ENCODE measurements at regions not wholly inside any gene's neighbourhood (a gene's known extent, or its start where the extent isn't known, plus 50 kb on each side); places are given as distances from the start of the nearest gene placed in this dataset.

- TF ChIP-seq SPI1 (IDR thresholded peaks at IDR 0.05; ENCODE audit: borderline replicate concordance, low read depth) (no peak), POLR2AphosphoS5 (IDR thresholded peaks at IDR 0.05; ENCODE audit: low read depth) (no peak), REST (IDR thresholded peaks at IDR 0.05; ENCODE audit: insufficient replicate concordance, low read depth) (no peak), GABPA (IDR thresholded peaks at IDR 0.05; ENCODE audit: low read depth) (no peak), CTCF (IDR thresholded peaks at IDR 0.05; ENCODE audit: insufficient read depth, low read length) (no peak)
- Histone ChIP-seq H3K27me3 (ENCODE audit: insufficient read depth, poor library complexity, severe bottlenecking) (no peaks in the 10 kb centered on the region), H3K4me3 (replicated peaks; ENCODE audit: insufficient read depth, low read length) (no peak overlapping the region), H3K27ac (replicated peaks) (no peak overlapping the region)
- no peak for DNase-seq (ENCODE audit: low read depth in 1 of 2, low spot score in 1 of 2)
Measured at GRCh38 chr1:8244304-8244703, 73.6 kb upstream of the SLC45A1 start.

GRCh38 chr1:8242498-8242897, 75.4 kb upstream of the SLC45A1 start:
- TF ChIP-seq SPI1 (IDR thresholded peaks at IDR 0.05; ENCODE audit: borderline replicate concordance, low read depth) (no peak), REST (IDR thresholded peaks at IDR 0.05; ENCODE audit: insufficient replicate concordance, low read depth) (no peak), GABPA (IDR thresholded peaks at IDR 0.05; ENCODE audit: low read depth) (no peak), CTCF (IDR thresholded peaks at IDR 0.05; ENCODE audit: insufficient read depth, low read length) (no peak), POLR2AphosphoS5 (IDR thresholded peaks at IDR 0.05; ENCODE audit: low read depth) (no peak)
- no peak for DNase-seq (ENCODE audit: low read depth in 1 of 2, low spot score in 1 of 2)
- Histone ChIP-seq H3K27me3 (ENCODE audit: insufficient read depth, poor library complexity, severe bottlenecking) (no peaks in the 10 kb centered on the region), H3K4me3 (replicated peaks; ENCODE audit: insufficient read depth, low read length) (no peak overlapping the region), H3K27ac (replicated peaks) (no peak overlapping the region)

DNA sequence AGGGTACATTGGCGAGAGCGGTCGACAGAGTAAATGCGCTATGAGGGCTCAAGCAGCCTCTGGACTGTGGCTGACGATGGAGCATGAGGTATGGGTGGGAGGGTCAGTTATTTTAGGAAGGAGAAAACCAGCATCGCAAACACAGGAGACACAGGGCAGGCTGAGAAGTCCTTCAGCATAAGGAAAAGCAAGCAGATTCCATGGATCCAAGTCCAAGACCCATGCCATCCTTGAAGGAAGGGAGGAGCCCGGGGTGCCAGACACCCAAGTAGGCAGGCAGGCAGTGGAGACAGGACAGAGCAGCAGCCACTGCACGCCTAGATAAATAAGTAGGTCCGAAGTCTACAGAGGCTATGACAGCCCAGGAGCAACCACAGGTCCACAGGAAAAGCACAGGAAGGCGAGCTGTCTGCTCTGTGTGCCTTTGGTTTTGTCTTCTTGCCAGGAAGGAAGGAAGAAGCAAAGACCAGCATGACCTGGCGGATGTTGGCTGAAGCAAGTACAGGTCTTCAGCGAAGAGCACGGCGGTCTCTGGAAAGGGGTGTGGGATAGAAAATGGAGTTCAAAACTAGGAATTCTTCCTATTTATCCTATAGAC, 76.4 kb upstream of the SLC45A1 start:
- H3K27ac ChIP-seq (replicated peaks): no peak overlapping the region
- no peaks in the 10 kb centered on the region for H3K27me3 ChIP-seq (ENCODE audit: insufficient read depth, poor library complexity, severe bottlenecking)
- no peak for DNase-seq (ENCODE audit: low read depth in 1 of 2, low spot score in 1 of 2)
- H3K4me3 ChIP-seq (replicated peaks; ENCODE audit: insufficient read depth, low read length): no peak overlapping the region
- no peak for TF ChIP-seq GABPA (IDR thresholded peaks at IDR 0.05; ENCODE audit: low read depth)
- TF ChIP-seq REST (IDR thresholded peaks at IDR 0.05; ENCODE audit: insufficient replicate concordance, low read depth): no peak
- no peak for TF ChIP-seq CTCF (IDR thresholded peaks at IDR 0.05; ENCODE audit: insufficient read depth, low read length)
- no peak for TF ChIP-seq SPI1 (IDR thresholded peaks at IDR 0.05; ENCODE audit: borderline replicate concordance, low read depth)
